ENCODE measurements at regions not wholly inside any gene's neighbourhood (a gene's known extent, or its start where the extent isn't known, plus 50 kb on each side); places are given as distances from the start of the nearest gene placed in this dataset.

DNA sequence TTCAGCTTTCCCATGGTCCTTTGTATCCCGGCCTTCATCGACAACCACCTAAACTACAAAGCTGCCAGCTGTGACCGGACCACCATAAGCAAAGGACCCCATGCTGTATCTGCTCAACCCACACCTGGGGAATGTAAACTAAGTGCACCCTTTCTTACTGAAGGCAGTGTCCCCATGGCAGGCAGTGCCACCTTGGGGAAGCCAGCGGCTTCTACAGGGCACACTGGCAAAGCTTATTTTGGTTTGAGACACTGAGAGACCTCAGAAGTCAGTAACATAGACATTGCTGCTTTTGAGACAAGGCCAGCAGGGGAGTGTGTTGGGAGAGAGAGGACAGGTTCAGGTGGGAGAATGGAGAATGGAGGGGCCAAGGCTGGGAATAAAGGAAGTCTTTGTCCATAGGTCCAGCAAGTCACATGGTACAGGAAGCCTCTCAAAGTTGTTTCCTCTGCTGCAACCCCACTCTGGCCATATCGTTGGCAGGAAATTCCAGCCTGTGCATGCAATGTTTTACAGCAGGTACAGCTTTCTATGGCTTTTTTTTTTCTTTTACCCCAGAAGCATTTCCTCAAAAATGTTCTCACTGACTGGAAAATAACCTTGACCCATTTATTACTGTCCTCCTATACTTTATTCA lies 85.9 kb upstream of the NPVF start:
- Histone ChIP-seq H3K27ac (no peak overlapping the region), H3K4me3 (ENCODE audit: low read depth, low read length) (no peak overlapping the region), H3K36me3 (replicated peaks) (no peaks in the 10 kb centered on the region), H3K27me3 (replicated peaks) (no peaks in the 10 kb centered on the region)
- in situ Hi-C loops (cut with HindIII; ENCODE audit: low pct_ligation_motif_present, low sequenced_read_pairs) = no loop called here
- DNase-seq = no peak
- TF ChIP-seq, protein P1, sequence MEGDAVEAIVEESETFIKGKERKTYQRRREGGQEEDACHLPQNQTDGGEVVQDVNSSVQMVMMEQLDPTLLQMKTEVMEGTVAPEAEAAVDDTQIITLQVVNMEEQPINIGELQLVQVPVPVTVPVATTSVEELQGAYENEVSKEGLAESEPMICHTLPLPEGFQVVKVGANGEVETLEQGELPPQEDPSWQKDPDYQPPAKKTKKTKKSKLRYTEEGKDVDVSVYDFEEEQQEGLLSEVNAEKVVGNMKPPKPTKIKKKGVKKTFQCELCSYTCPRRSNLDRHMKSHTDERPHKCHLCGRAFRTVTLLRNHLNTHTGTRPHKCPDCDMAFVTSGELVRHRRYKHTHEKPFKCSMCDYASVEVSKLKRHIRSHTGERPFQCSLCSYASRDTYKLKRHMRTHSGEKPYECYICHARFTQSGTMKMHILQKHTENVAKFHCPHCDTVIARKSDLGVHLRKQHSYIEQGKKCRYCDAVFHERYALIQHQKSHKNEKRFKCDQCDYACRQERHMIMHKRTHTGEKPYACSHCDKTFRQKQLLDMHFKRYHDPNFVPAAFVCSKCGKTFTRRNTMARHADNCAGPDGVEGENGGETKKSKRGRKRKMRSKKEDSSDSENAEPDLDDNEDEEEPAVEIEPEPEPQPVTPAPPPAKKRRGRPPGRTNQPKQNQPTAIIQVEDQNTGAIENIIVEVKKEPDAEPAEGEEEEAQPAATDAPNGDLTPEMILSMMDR (IDR thresholded peaks at IDR 0.05; ENCODE audit: low read depth, low read length, missing control alignments) = no peak

GRCh38 chr7:25314731-25315267 lies 86.5 kb upstream of the NPVF start:
- no peak for DNase-seq
- no peaks in the 10 kb centered on the region for H3K36me3 ChIP-seq (replicated peaks)
- H3K27me3 ChIP-seq (replicated peaks) = no peaks in the 10 kb centered on the region
- in situ Hi-C loops (cut with HindIII; ENCODE audit: low pct_ligation_motif_present, low sequenced_read_pairs) = no loop called here
- no peak overlapping the region for H3K27ac ChIP-seq
- H3K4me3 ChIP-seq (ENCODE audit: low read depth, low read length) = no peak overlapping the region
- TF ChIP-seq, protein P1 (IDR thresholded peaks at IDR 0.05; ENCODE audit: low read depth, low read length, missing control alignments) = no peak

DNA sequence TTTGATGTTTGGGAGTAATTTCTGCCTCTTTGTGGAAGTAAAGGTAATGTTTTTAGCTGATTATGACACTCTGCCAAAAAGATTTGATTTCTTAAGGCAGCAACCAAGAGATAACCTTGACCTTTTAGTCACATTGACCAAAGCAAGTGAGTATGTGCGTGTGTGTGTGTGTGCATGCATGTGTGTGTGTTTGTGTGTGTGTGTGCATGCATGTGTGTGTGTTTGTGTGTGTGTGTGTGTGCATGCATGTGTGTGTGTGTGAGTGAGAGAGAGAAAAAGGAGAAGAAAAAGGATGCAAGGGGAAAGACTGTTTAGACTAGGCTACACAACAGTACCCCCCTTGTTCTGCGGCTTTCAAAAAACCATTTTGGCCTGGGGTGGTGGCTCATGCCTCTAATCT lies 88.1 kb upstream of the NPVF start:
- TF ChIP-seq, protein P1 (IDR thresholded peaks at IDR 0.05; ENCODE audit: low read depth, low read length, missing control alignments) = no peak
- H3K27ac ChIP-seq = no peak overlapping the region
- no peaks in the 10 kb centered on the region for H3K27me3 ChIP-seq (replicated peaks)
- no peak overlapping the region for H3K4me3 ChIP-seq (ENCODE audit: low read depth, low read length)
- DNase-seq = no peak
- no peaks in the 10 kb centered on the region for H3K36me3 ChIP-seq (replicated peaks)
- in situ Hi-C loops (cut with HindIII; ENCODE audit: low pct_ligation_motif_present, low sequenced_read_pairs) = no loop called here

- no peak overlapping the region for H3K4me3 ChIP-seq (ENCODE audit: low read depth, low read length)
- H3K27me3 ChIP-seq (replicated peaks) = no peaks in the 10 kb centered on the region
- in situ Hi-C loops (cut with HindIII; ENCODE audit: low pct_ligation_motif_present, low sequenced_read_pairs) = no loop called here
- TF ChIP-seq, protein P1 (IDR thresholded peaks at IDR 0.05; ENCODE audit: low read depth, low read length, missing control alignments) = no peak
- no peaks in the 10 kb centered on the region for H3K36me3 ChIP-seq (replicated peaks)
- no peak for DNase-seq
- no peak overlapping the region for H3K27ac ChIP-seq
Observed at GRCh38 chr7:25318047-25318446, 89.8 kb upstream of the NPVF start.

- no peaks in the 10 kb centered on the region for H3K27me3 ChIP-seq (replicated peaks)
- no peaks in the 10 kb centered on the region for H3K36me3 ChIP-seq (replicated peaks)
- no peak overlapping the region for H3K4me3 ChIP-seq (ENCODE audit: low read depth, low read length)
- H3K27ac ChIP-seq = no peak overlapping the region
- no peak for DNase-seq
- TF ChIP-seq, protein P1 (IDR thresholded peaks at IDR 0.05; ENCODE audit: low read depth, low read length, missing control alignments) = no peak
- in situ Hi-C loops (cut with HindIII; ENCODE audit: low pct_ligation_motif_present, low sequenced_read_pairs) = no loop called here
Observed at GRCh38 chr7:25319707-25320106, 91.4 kb upstream of the NPVF start.

DNA sequence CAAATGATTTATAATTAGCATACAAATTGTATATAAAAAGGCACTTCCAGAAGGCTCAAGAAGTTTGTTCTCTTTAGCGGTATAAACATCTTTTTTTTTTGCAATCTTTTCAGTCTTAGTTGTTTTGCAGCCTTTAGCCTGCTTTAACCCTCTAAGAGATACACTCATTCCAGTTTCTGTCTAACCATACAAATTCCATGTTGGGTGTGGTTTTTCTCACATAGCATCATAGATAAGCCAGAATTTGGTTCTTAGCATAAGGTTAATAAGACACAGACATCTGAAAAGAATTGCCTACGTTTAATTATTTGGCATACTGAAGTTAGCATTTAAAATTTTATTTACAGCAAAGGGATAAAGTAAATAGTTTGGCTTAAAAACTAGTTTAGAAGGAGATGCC lies 92.5 kb upstream of the NPVF start:
- H3K27me3 ChIP-seq (replicated peaks) = no peaks in the 10 kb centered on the region
- no peak overlapping the region for H3K27ac ChIP-seq
- DNase-seq = no peak
- H3K36me3 ChIP-seq (replicated peaks) = no peaks in the 10 kb centered on the region
- in situ Hi-C loops (cut with HindIII; ENCODE audit: low pct_ligation_motif_present, low sequenced_read_pairs) = no loop called here
- TF ChIP-seq, protein P1 (IDR thresholded peaks at IDR 0.05; ENCODE audit: low read depth, low read length, missing control alignments) = no peak
- no peak overlapping the region for H3K4me3 ChIP-seq (ENCODE audit: low read depth, low read length)

All from brain microvascular endothelial cell (primary cell).